ENCODE measurements at regions not wholly inside any gene's neighbourhood (a gene's known extent, or its start where the extent isn't known, plus 50 kb on each side); places are given as distances from the start of the nearest gene placed in this dataset.

- no peaks in the 10 kb centered on the region for H3K36me3 ChIP-seq (ENCODE audit: control insufficient read depth, insufficient read depth, low read length)
- no peak for TF ChIP-seq CTCF (IDR thresholded peaks at IDR 0.05; ENCODE audit: insufficient read depth, low read length, severe bottlenecking)
- no peak overlapping the region for H3K4me3 ChIP-seq (ENCODE audit: low read depth, low read length)
- DNase-seq (ENCODE audit: low read depth), result no peak
- no peak for FAIRE-seq
- no peaks in the 10 kb centered on the region for H3K27me3 ChIP-seq (ENCODE audit: control insufficient read depth, insufficient read depth, low read length)
Observed at GRCh38 chr22:47225931-47226633, 463.6 kb downstream of the TBC1D22A start.

- no peak for FAIRE-seq
- H3K36me3 ChIP-seq (ENCODE audit: control insufficient read depth, insufficient read depth, low read length), result no peaks in the 10 kb centered on the region
- H3K4me3 ChIP-seq (ENCODE audit: low read depth, low read length), result no peak overlapping the region
- no peak for DNase-seq (ENCODE audit: low read depth)
- no peak for TF ChIP-seq CTCF (IDR thresholded peaks at IDR 0.05; ENCODE audit: insufficient read depth, low read length, severe bottlenecking)
- H3K27me3 ChIP-seq (ENCODE audit: control insufficient read depth, insufficient read depth, low read length), result no peaks in the 10 kb centered on the region
Observed at GRCh38 chr22:47225080-47225930, 462.9 kb downstream of the TBC1D22A start.

Data from bronchial epithelial cell (primary cell).